PC-3 (cell line): ENCODE measurements at regions not wholly inside any gene's neighbourhood (a gene's known extent, or its start where the extent isn't known, plus 50 kb on each side); places are given as distances from the start of the nearest gene placed in this dataset.

Experiments used
- ATAC-seq: fragments of 200-7000 bp; cut with Tn5 transposase; 2 replicates; pipeline ENCODE4 v1.9.1; 2020; ENCODE audit warnings: mild to moderate bottlenecking, moderate library complexity
- BruUV-seq: library from RNA; stranded (reverse); fragments of 400-500 nt; replicated peaks from 2 replicates; lab custom pipeline; 2021; lab: Mats Ljungman, UMichigan
- CTCF ChIA-PET: fragments of 300-600 bp; sonication (Branson Sonifier 250); formaldehyde crosslinking; loops from one replicate; lab custom pipeline; 2022; ENCODE audit warnings: antibody characterized with exemption; lab: Charles Lee
- POLR2A ChIA-PET: fragments of 300-600 bp; sonication (Branson Sonifier 250); formaldehyde crosslinking; loops from one replicate; lab custom pipeline; 2022; ENCODE audit warnings: antibody characterized with exemption; ENCODE audit not compliant: unreplicated experiment; lab: Charles Lee
- DNase-seq: peaks from one replicate; pipeline ENCODE4 v3.0.0-alpha.2; 2015
- H2AFZ ChIP-seq: fragments of 300-600 bp; sonication (generic); 2 replicates; pipeline ENCODE4 v1.6.0; 2016; ENCODE audit warnings: antibody characterized with exemption, low read length
- H3F3A ChIP-seq: fragments of 300-600 bp; sonication (generic); one replicate; pipeline ENCODE4 v1.6.0; 2017; ENCODE audit warnings: antibody characterized with exemption, low read length, control low read depth, mild to moderate bottlenecking; ENCODE audit not compliant: unreplicated experiment
- H3K27ac ChIP-seq: fragments of 300-600 bp; sonication (generic); 2 replicates; pipeline ENCODE4 v1.5.1; 2016; ENCODE audit warnings: mild to moderate bottlenecking, low read length
- H3K27me3 ChIP-seq: fragments of 300-600 bp; sonication (generic); 2 replicates; pipeline ENCODE4 v1.6.1; 2016; ENCODE audit warnings: low read length, mixed read lengths
- H3K36me3 ChIP-seq: fragments of 300-600 bp; sonication (generic); 2 replicates; pipeline ENCODE4 v1.6.1; 2016; ENCODE audit warnings: low read depth, mixed run types, low read length, mixed read lengths
- H3K4me1 ChIP-seq: fragments of 300-600 bp; sonication (generic); 2 replicates; pipeline ENCODE4 v1.5.1; 2016; ENCODE audit warnings: low read length; ENCODE audit not compliant: insufficient read depth
- H3K4me2 ChIP-seq: fragments of 300-600 bp; sonication (generic); 2 replicates; pipeline ENCODE4 v1.6.0; 2016; ENCODE audit warnings: low read length
- H3K4me3 ChIP-seq: fragments of 300-600 bp; sonication (generic); 2 replicates; pipeline ENCODE4 v1.5.1; 2016; ENCODE audit warnings: mild to moderate bottlenecking, low read length, mixed read lengths
- H3K79me2 ChIP-seq: fragments of 300-600 bp; sonication (generic); 2 replicates; pipeline ENCODE4 v1.6.1; 2017; ENCODE audit warnings: low read length, mixed read lengths
- H3K9ac ChIP-seq: fragments of 300-600 bp; sonication (generic); 2 replicates; pipeline ENCODE4 v1.6.0; 2016; ENCODE audit warnings: mild to moderate bottlenecking, low read length
- H3K9me2 ChIP-seq: fragments of 300-600 bp; sonication (generic); replicated peaks from 2 replicates; pipeline ENCODE4 v1.6.1; 2016; ENCODE audit warnings: mixed run types, low read length, mixed read lengths
- H3K9me3 ChIP-seq: fragments of 300-600 bp; sonication (generic); 2 replicates; pipeline ENCODE4 v1.6.1; 2016; ENCODE audit warnings: low read length, mixed read lengths
- H4K20me1 ChIP-seq: fragments of 300-600 bp; sonication (generic); 2 replicates; pipeline ENCODE4 v1.6.1; 2016; ENCODE audit warnings: low read length, mixed read lengths
- EZH2 ChIP-seq: fragments of 300-600 bp; sonication (generic); IDR thresholded peaks from one replicate; pipeline ENCODE4 v1.6.1; 2017; ENCODE audit warnings: antibody characterized with exemption, mild to moderate bottlenecking, low read length; ENCODE audit not compliant: unreplicated experiment
- EZH2phosphoT487 ChIP-seq: fragments of 300-600 bp; sonication (generic); IDR thresholded peaks from 2 replicates; pipeline ENCODE4 v1.6.1; 2018; ENCODE audit warnings: mild to moderate bottlenecking, antibody characterized with exemption, low read length, borderline replicate concordance
- intact Hi-C: fragments of 100-400 bp; cut with micrococcal nuclease; formaldehyde crosslinking; loops from 2 replicates; pipeline ENCODE4 v1.9.0; 2023
- TF ChIP-seq, protein P1 (sequence below): fragments of 300-600 bp; sonication (generic); conservative IDR thresholded peaks from 2 replicates; pipeline ENCODE4 v1.5.1; 2017; ENCODE audit warnings: antibody characterized with exemption, low read depth, mild to moderate bottlenecking, low read length

- Histone ChIP-seq H3K9ac (no peak overlapping the region), H3K9me2 (no peaks in the 10 kb centered on the region), H3F3A (no peaks in the 10 kb centered on the region), H3K4me1 (no peaks in the 10 kb centered on the region), H4K20me1 (no peaks in the 10 kb centered on the region), H3K9me3 (no peaks in the 10 kb centered on the region), H3K79me2 (no peaks in the 10 kb centered on the region), H3K27me3 (no peaks in the 10 kb centered on the region), H3K36me3 (no peaks in the 10 kb centered on the region), H3K4me3 (no peak overlapping the region), H2AFZ (no peak overlapping the region), H3K27ac (no peak overlapping the region), H3K4me2 (no peak overlapping the region)
- BruUV-seq = no TSS peak
- ChIA-PET POLR2A (no interaction called here), CTCF (no interaction called here)
- no peak for ATAC-seq
- no peak for DNase-seq
- TF ChIP-seq EZH2 = no peak
- no peak for TF ChIP-seq EZH2phosphoT487
- TF ChIP-seq, protein P1, sequence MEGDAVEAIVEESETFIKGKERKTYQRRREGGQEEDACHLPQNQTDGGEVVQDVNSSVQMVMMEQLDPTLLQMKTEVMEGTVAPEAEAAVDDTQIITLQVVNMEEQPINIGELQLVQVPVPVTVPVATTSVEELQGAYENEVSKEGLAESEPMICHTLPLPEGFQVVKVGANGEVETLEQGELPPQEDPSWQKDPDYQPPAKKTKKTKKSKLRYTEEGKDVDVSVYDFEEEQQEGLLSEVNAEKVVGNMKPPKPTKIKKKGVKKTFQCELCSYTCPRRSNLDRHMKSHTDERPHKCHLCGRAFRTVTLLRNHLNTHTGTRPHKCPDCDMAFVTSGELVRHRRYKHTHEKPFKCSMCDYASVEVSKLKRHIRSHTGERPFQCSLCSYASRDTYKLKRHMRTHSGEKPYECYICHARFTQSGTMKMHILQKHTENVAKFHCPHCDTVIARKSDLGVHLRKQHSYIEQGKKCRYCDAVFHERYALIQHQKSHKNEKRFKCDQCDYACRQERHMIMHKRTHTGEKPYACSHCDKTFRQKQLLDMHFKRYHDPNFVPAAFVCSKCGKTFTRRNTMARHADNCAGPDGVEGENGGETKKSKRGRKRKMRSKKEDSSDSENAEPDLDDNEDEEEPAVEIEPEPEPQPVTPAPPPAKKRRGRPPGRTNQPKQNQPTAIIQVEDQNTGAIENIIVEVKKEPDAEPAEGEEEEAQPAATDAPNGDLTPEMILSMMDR = no peak
- intact Hi-C loops = no loop called here
Observed at GRCh38 chr5:167050568-167051401, 1240.7 kb upstream of the WWC1 start.

DNA sequence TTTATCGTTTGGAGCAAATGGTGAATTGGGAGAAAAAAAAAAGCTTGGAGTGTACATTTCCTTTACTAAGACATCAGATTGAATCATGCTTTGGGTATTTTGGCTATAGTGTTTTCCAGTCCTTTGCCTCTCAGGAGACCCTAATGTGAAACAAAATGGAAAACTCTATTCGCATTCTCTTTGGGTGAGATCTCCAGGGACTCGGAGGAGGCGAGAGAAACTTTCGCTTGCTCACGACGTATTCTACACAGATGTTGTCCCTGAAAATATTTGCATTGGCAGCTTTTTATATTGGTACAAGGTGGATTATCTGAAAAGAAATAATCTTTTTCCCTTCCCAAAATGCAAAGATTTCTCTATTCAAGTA is 1240.1 kb upstream of the WWC1 start:
- Histone ChIP-seq H3K9ac (no peak overlapping the region), H3K9me3 (no peaks in the 10 kb centered on the region), H4K20me1 (no peaks in the 10 kb centered on the region), H3K79me2 (no peaks in the 10 kb centered on the region), H3K36me3 (no peaks in the 10 kb centered on the region), H3K4me2 (no peak overlapping the region), H3K9me2 (no peaks in the 10 kb centered on the region), H3K27ac (no peak overlapping the region), H3K4me3 (no peak overlapping the region), H2AFZ (no peak overlapping the region), H3F3A (no peaks in the 10 kb centered on the region), H3K27me3 (no peaks in the 10 kb centered on the region), H3K4me1 (no peaks in the 10 kb centered on the region)
- intact Hi-C loops = no loop called here
- TF ChIP-seq EZH2phosphoT487 (no peak), EZH2 (no peak)
- TF ChIP-seq, protein P1 = no peak
- DNase-seq (no peak), ATAC-seq (no peak)
- ChIA-PET CTCF (no interaction called here), POLR2A (no interaction called here)
- BruUV-seq = no TSS peak

DNA sequence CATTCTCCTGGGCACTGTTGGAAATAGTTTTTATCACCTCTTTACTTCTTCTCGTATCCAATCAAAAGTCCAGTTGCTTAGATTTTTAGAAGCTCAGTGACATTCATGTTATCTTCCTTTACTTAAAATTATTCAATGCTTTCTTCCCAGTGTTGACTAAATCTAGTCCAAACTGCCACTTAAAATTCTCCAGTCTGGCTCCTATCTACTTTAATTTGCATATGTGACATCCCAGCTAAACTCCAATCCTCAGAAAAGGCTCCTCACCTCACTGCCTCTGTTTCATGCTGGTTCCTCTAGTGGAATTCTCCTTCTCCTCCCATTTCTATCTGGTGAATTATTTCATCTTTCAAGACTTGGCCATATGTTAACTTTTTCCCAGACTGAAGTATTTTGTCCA is 1238.7 kb upstream of the WWC1 start:
- ChIA-PET POLR2A (no interaction called here), CTCF (no interaction called here)
- H3K9me3 ChIP-seq = no peaks in the 10 kb centered on the region
- no peak overlapping the region for H2AFZ ChIP-seq
- no peak for DNase-seq
- H3K27ac ChIP-seq = no peak overlapping the region
- no peaks in the 10 kb centered on the region for H3K9me2 ChIP-seq
- no peaks in the 10 kb centered on the region for H4K20me1 ChIP-seq
- H3K4me1 ChIP-seq = no peaks in the 10 kb centered on the region
- H3K27me3 ChIP-seq = no peaks in the 10 kb centered on the region
- no peak overlapping the region for H3K9ac ChIP-seq
- H3F3A ChIP-seq = no peaks in the 10 kb centered on the region
- H3K79me2 ChIP-seq = no peaks in the 10 kb centered on the region
- intact Hi-C loops = no loop called here
- no TSS peak for BruUV-seq
- ATAC-seq = no peak
- TF ChIP-seq EZH2 (no peak), EZH2phosphoT487 (no peak)
- TF ChIP-seq, protein P1 = no peak
- no peak overlapping the region for H3K4me2 ChIP-seq
- no peak overlapping the region for H3K4me3 ChIP-seq
- no peaks in the 10 kb centered on the region for H3K36me3 ChIP-seq
